ENCODE measurements at regions not wholly inside any gene's neighbourhood (a gene's known extent, or its start where the extent isn't known, plus 50 kb on each side); places are given as distances from the start of the nearest gene placed in this dataset.
"Not testable (repeated sequence)": the region's sequence is repeated elsewhere in the genome, so short reads cannot be mapped to it uniquely, and the experiment has no call there.

DNA sequence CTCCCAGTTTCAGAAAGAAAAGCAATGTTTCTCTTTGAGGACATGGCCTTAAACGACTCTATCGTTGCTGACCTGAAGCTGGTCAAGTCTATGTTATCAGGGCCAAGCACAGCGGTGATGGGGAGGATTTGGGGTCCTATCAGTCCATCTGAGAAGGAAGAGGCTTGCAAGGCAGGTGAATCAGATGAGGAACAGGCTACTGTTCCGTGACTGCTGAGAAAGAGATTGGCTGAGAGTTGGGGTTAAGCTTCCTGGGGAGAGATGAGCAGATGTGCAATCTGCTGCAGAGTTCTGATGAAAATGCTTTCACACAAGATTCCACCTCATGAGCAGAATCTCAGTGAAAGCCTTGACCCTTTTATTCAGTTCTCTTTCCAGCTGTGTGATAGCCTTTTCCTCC is 168.3 kb upstream of the STMND1 start:
- TF ChIP-seq, protein P1, sequence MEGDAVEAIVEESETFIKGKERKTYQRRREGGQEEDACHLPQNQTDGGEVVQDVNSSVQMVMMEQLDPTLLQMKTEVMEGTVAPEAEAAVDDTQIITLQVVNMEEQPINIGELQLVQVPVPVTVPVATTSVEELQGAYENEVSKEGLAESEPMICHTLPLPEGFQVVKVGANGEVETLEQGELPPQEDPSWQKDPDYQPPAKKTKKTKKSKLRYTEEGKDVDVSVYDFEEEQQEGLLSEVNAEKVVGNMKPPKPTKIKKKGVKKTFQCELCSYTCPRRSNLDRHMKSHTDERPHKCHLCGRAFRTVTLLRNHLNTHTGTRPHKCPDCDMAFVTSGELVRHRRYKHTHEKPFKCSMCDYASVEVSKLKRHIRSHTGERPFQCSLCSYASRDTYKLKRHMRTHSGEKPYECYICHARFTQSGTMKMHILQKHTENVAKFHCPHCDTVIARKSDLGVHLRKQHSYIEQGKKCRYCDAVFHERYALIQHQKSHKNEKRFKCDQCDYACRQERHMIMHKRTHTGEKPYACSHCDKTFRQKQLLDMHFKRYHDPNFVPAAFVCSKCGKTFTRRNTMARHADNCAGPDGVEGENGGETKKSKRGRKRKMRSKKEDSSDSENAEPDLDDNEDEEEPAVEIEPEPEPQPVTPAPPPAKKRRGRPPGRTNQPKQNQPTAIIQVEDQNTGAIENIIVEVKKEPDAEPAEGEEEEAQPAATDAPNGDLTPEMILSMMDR (IDR thresholded peaks at IDR 0.05; ENCODE audit: insufficient read depth, missing control alignments) = no peak
- FAIRE-seq (no peak), DNase-seq (ENCODE audit: insufficient read length, low spot score) (no peak)

DNA sequence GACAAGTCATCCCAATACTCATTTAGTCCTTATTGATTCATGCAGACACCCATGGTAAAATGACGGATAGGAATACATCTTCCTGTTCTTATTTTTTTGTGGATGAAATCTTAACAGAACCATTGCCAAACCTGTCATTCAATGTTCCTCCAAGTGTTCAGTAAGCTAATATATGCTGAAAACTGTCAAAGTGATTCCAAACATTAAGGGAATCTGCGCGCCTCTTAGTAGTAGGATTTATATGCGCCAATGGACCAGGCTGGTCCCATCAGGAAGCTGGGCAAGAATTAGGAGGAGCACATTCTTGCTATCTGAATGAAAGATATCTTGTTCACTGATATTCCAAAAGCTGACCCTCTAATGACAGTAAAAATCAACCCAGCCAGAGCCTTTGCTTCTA is 168.9 kb upstream of the STMND1 start:
- TF ChIP-seq, protein P1 (IDR thresholded peaks at IDR 0.05; ENCODE audit: insufficient read depth, missing control alignments) = no peak
- DNase-seq (ENCODE audit: insufficient read length, low spot score) (no peak), FAIRE-seq (no peak)

DNA sequence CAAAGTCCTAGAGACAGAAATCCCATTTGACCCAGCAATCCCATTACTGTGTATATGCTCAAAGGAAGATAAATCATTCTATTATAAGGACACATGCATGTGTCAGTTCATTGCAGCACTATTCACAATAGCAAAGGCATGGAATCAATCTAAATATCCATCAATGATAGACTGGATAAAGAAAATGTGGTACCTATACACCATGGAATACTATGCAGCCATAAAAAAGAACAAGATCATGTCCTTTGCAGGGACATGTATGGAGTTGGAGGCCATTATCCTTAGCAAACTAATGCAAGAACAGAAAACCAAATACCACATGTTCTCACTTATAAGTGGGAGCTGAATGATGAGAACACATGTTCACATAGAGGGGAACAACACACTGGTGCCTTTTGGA is 169.8 kb upstream of the ATXN1 start:
- not testable (repeated sequence) for DNase-seq (ENCODE audit: insufficient read length, low spot score); FAIRE-seq

DNA sequence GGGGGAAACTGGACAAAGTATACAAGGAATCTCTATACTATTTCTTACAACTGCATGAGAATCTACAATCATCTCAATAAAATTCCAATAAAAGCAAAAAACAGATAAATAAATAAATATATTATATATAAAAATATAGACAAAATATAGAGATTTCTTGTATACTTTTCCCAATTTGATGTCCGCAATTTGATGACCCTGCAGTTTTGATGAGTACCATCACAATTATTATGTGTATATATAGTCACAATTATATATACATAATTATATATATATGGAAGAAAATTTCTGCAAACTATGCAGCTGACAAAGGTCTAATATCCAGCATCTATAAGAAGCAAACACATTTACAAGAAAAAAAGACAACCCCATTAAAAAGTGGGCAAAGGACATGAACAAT is 169.2 kb upstream of the ATXN1 start:
- no peak for DNase-seq (ENCODE audit: insufficient read length, low spot score)
- FAIRE-seq = no peak
- TF ChIP-seq, protein P1 (IDR thresholded peaks at IDR 0.05; ENCODE audit: insufficient read depth, missing control alignments) = no peak

DNA sequence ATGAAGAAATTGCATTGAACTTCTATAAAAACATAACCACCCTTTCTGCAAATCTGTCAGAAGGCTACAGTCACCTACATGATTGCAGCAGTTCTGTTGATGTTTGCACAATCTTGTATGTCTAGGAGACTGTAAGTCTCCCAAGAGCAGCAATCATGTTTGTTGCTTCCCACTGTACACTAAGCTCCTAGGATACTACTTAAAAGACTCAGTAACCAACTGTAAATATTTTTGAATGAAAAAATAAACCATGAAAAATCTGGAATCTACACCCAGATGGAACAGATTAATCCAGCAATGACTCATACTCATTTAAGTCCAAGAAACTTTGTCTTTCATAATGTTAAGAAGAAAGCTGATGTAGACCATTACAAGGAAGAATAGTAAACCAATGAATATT is 168.5 kb upstream of the ATXN1 start:
- FAIRE-seq (no peak), DNase-seq (ENCODE audit: insufficient read length, low spot score) (no peak)
- TF ChIP-seq, protein P1 (IDR thresholded peaks at IDR 0.05; ENCODE audit: insufficient read depth, missing control alignments) = no peak

DNA sequence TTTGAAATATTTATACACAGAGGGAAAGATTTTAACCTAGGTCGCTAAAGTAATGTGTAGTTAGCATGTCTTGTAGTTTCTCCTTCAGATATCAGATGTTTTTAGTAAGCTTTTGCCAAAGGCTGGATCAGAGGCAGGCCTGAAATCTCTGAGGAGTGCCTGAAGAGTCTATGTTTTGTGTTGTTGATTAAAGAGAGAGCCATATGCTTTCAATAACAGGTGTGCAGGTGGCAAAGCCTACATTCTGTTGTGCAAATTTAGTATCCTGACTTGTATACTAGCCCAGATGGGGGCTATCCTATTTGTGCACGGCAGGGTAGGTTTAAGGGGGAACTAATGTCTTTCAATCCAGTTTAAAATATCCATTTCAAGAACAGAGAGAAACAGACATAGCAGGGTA is 167.1 kb upstream of the ATXN1 start:
- TF ChIP-seq, protein P1 (IDR thresholded peaks at IDR 0.05; ENCODE audit: insufficient read depth, missing control alignments) = no peak
- FAIRE-seq = no peak
- DNase-seq (ENCODE audit: insufficient read length, low spot score) = no peak

DNA sequence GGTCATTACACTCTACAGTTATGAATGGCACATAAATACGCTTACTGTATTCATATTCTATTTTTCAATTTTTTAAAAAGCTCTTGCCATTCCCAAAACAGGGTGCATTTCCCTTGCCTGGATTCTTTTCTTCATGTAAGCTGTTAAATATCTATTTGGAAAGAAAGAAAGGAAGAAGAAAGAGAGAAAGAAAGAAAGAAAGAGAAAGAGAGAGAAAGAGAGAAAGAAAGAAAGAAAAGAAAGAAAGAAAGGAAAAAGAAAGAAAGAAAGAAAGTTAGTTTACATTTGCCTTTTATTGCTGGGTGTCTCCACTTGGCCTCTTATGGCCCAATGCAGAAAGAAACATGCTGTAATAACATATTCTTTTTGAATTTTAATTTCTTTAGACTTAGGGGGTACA is 165.9 kb upstream of the ATXN1 start:
- DNase-seq (ENCODE audit: insufficient read length, low spot score) (no peak), FAIRE-seq (no peak)

More for the DNA sequence above, 165.9 kb upstream of the ATXN1 start:
- TF ChIP-seq, protein P1 (IDR thresholded peaks at IDR 0.05; ENCODE audit: insufficient read depth, missing control alignments) = no peak

Data from D721Med (cell line).